ENCODE measurements at regions not wholly inside any gene's neighbourhood (a gene's known extent, or its start where the extent isn't known, plus 50 kb on each side); places are given as distances from the start of the nearest gene placed in this dataset.
"Not testable (repeated sequence)": the region's sequence is repeated elsewhere in the genome, so short reads cannot be mapped to it uniquely, and the experiment has no call there.

GRCh38 chr11:39768214-39768613 lies 1691.2 kb downstream of the LRRC4C start:
- FAIRE-seq (no peak), DNase-seq (ENCODE audit: insufficient read length, low spot score) (no peak)
- no peak for TF ChIP-seq CTCF (IDR thresholded peaks at IDR 0.05; ENCODE audit: insufficient read depth, missing control alignments)

- FAIRE-seq, result no peak
- no peak for TF ChIP-seq CTCF (IDR thresholded peaks at IDR 0.05; ENCODE audit: insufficient read depth, missing control alignments)
- DNase-seq (ENCODE audit: insufficient read length, low spot score), result no peak
Observed at GRCh38 chr11:39745401-39745800, 1714.1 kb downstream of the LRRC4C start.

GRCh38 chr11:39741066-39741465 lies 1718.4 kb downstream of the LRRC4C start:
- no peak for DNase-seq (ENCODE audit: insufficient read length, low spot score)
- no peak for FAIRE-seq
- TF ChIP-seq CTCF (IDR thresholded peaks at IDR 0.05; ENCODE audit: insufficient read depth, missing control alignments), result no peak

- FAIRE-seq; DNase-seq (ENCODE audit: insufficient read length, low spot score): not testable (repeated sequence)
Observed at GRCh38 chr11:39736351-39736750, 1723.1 kb downstream of the LRRC4C start.

- TF ChIP-seq CTCF (IDR thresholded peaks at IDR 0.05; ENCODE audit: insufficient read depth, missing control alignments), result no peak
- DNase-seq (ENCODE audit: insufficient read length, low spot score) (no peak), FAIRE-seq (no peak)
Observed at GRCh38 chr11:39732001-39732400, 1727.5 kb downstream of the LRRC4C start.

GRCh38 chr11:39725081-39725480 lies 1734.4 kb downstream of the LRRC4C start:
- FAIRE-seq (no peak), DNase-seq (ENCODE audit: insufficient read length, low spot score) (no peak)
- TF ChIP-seq CTCF (IDR thresholded peaks at IDR 0.05; ENCODE audit: insufficient read depth, missing control alignments), result no peak

GRCh38 chr11:39724404-39724803 lies 1735.0 kb downstream of the LRRC4C start:
- no peak for DNase-seq (ENCODE audit: insufficient read length, low spot score)
- TF ChIP-seq CTCF (IDR thresholded peaks at IDR 0.05; ENCODE audit: insufficient read depth, missing control alignments), result peak; percentile 2
- no peak for FAIRE-seq

GRCh38 chr11:39712581-39712980 lies 1746.9 kb downstream of the LRRC4C start:
- no peak for FAIRE-seq

More at GRCh38 chr11:39712581-39712980, 1746.9 kb downstream of the LRRC4C start:
- DNase-seq (ENCODE audit: insufficient read length, low spot score), result no peak
- TF ChIP-seq CTCF (IDR thresholded peaks at IDR 0.05; ENCODE audit: insufficient read depth, missing control alignments), result no peak

All from D721Med (cell line).